Dermis blood vessel endothelial cell (primary cell): ENCODE measurements at regions not wholly inside any gene's neighbourhood (a gene's known extent, or its start where the extent isn't known, plus 50 kb on each side); places are given as distances from the start of the nearest gene placed in this dataset.
"Not testable (repeated sequence)": the region's sequence is repeated elsewhere in the genome, so short reads cannot be mapped to it uniquely, and the experiment has no call there.

Experiments
- DNase-seq: peaks from one replicate; pipeline ENCODE4 v3.0.0; 2010

DNA sequence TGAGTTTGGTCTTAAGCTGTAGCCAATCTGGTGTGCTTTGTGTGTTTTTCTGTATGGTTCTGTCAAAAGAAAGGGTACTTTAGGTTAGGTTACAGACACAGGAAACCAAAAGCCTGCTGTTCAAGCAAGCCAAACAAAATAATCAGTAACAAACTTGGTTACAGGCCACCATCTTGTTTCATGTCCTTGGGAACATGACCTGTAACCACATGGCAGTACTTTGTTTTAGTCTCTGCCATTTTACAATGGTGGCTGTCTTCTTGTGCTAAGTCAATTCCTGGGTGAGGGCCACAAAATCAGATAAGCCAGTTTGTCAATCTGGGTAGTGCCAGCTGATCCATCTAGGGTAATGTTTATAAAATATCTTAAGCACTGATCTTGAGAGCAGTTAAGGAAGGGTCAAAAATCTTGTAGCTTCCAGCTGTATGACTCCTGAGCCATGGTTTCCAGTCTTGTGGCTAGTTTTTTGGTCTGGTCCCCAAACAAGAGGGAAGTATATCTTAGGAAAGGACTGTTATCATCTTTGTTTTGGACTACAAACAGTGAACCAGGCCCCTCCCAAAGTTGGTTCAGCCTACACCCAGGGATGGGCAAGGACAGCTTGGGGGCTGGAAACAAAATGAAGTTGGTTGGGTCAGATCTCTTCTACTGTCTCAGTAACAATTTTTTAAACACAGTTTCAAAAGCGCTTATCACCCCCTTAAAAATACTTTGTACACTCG, 90.0 kb downstream of the IGLL5 start:
- no peak for DNase-seq

DNA sequence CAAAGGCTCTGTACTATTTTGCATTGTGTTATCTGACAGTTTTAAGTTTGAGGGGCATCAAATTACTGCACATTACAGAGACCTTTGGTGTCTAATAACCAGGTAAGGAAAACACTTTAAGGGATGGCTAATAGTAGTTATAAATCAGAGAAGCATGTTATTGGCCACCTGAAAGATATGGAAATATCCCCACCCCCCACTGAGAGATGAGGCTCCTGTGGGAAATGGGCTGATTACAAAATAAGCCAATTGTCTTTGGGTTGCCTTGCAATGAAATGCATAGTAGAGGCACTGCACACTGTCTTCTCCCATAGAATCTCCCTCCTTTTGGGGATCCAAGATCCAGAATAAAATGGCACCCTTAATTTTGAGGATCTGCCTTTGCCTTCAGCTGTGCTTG, 91.0 kb downstream of the IGLL5 start:
- DNase-seq: no peak

DNA sequence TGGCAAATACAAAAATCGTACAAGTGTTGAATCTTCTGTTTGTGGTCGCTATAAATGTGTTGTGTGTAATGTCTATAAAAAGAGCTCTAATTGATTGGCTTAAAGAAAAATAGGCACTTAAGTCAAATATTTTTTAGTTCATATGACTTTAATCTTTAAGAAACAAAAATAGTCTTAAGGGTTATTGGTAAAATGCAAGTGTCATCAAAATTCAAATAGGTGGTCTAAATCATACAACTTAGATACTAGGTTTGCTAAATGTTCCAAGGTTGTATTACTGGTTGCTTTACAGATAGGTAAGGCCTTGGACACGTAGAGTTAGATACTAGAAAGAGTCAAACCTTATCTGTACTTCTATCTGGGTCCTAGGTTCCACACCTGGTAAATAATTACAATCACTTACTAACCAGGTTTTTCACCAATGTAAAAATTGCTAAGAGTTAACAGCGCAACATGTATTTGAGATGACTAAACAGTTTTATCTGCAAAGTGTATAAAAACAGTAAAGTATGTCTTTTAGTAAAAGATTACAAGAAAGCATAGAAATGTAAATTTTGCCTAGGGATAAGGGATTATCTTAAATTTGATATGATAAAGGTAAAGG, 91.1 kb upstream of the GNAZ start:
- DNase-seq: no peak

DNA sequence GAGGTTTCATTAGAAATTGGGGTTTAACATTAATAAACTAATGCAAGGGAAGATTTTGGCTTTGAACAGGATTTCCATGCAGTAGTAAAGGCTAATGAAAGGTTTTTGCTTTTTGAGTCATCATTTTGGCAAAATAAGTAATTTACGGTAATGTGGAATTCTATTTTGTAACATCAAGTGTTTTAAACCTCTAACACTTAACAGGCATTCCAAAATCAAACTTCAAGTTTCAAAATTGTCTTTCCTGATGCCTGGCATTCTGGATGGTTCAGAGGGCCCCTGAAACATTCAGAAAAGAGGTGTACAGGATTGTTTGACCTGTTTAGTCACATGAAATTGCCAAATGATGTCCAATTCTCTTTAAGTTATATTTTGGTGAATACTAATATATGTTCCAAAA, 90.4 kb upstream of the GNAZ start:
- no peak for DNase-seq

DNA sequence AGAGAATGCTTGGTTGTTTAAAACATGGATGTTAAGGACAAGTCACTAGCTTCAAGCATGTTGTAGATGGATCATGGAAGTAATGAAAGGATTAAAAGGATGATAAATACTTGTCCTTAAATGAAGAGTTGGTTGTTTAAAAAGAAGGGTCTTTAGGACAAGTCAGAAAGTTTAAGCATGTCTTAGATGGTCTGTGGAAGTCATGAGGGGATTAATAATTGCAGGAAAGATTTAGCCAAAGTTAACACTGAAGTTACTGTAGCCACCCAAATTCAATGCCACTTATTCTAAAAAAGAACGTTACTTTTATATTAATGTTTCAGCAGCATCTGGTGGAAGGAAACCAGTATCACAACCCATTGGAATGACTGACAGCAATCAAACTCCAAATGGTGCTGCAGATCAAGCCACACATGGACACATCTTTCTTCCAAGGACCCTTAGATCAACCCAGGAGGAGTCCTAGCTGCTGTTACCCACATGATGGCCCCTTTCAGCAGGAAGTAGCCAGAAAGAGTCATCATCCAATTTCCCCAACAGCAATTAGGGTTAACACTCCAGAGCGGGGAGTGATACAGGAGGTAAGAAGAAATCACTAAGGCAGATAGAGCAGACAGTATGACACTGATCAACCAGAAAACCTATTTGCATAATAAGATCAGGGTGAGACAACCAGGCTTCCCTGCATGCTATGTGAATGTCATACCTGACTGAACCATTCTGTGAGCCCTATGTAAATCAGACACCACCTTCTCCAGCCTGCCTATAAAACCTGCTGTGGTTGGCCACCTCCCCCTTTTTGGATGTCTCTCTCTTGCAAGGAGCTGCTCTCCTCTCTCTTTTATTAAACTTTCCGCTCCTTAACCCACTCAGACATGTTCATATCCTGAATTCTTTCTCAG, 88.4 kb upstream of the GNAZ start:
- DNase-seq: no peak

DNA sequence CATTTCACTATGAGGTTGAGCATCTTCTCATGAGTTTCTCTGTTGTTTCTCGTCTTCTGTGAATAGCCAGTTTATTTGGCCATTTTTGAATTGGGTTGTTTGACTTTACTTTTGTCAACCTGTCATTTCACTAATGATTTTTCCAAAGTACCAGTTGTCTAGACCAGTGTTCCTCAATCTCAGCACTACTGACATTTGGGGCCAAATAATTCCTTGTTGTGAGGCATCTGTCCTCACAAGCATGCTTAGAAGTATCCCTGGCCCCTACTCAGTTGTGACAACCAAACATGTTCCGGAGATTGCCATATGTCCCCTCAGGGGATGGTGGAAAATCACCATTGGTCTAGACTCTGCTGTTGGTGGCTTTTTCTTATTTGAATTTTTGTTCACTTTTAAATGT, 87.7 kb upstream of the GNAZ start:
- DNase-seq: no peak

DNA sequence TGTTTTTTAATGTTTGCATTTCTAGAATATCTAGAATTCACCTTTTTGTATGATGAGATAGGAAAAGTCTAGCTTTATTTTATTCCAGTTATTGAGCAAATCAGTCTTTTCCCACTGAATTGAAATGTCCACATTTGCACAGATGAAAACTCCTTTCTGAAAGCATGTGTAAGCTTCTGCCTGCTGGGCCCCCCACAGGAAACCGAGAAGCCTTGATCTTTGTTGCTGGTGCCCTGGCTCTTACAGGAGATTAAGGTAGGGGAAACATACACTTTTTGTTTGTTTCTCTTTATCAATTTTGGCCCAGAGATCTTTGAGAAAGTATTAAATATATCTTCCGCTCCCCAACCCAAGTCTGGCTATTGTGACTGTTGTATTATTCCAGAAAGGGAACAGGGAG, 87.2 kb upstream of the GNAZ start:
- no peak for DNase-seq

DNA sequence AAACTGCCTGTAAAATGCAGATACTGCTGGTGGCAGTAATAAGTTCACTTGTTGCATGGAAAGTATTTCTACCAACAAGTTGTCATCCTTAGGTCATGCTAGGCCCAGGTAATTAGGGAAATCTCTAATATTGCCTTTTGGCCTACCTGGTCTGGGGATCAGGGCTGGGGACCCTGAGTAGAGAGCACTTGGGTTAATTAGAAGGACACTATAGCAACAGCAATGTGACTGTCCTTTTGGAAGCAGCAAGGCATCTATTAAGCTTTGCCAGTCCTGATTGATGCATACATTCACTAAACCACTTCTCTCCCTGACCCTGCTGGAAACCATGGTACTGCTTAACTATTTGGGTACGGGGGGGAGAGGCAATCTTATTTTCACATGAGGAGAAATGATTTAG, 86.5 kb upstream of the GNAZ start:
- DNase-seq: no peak

DNA sequence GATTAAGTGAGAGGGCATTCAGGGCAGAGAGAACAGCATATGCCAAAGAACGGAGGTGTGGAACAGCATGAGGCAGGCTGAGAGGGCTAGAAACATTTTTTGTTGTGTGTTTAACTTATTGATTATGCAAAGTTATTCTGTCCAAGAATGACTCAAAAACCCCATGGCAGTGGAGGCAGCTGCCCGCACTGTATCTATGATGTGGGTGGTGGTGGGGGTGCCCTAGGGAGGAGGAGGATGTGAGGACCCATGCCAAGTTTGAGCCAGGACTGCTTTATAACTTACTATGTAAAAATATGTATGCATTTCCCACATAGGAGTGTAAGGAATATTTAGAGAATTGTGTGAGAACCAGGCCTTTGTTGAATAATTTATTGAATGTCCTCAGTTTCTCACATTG, 85.4 kb upstream of the GNAZ start:
- no peak for DNase-seq

DNA sequence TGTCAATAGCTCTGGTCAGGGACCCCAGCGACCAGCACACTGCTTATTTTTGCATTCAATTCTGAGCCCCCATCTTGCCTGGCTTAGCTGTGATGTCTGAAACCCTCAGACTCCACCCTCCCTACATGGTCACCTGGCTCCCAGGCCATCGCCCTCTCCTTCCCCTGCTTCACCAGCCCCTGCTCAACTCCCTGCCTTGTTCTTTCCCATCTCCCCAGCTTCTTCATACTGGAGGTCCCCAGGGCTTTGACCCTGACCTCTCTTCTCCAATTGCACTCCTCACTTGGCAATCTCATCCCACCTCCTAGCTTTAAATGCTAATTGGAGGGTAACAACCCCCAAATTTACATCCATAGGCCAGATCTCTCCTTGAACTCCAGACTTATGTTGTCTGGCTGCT, 84.3 kb upstream of the GNAZ start:
- DNase-seq: no peak

DNA sequence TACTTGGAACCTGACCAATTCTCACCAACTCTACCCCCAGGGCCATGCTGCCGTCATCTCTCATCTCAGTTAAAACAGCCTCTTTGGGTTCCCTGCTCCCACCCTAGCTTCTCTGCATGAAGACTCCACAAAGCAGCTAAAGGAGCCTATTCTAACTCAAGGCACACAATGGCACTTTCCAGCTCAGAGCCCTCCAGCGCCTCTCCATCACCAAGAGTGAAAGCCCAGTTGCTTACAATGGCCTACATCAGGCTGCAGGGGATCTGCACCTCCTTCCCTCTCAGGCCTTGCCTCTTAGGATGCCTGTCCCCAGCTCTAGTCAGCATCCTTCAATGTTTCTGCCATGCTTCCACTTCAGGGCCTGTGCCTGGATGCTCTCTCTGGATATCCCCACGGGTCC, 83.7 kb upstream of the GNAZ start:
- DNase-seq: no peak

DNA sequence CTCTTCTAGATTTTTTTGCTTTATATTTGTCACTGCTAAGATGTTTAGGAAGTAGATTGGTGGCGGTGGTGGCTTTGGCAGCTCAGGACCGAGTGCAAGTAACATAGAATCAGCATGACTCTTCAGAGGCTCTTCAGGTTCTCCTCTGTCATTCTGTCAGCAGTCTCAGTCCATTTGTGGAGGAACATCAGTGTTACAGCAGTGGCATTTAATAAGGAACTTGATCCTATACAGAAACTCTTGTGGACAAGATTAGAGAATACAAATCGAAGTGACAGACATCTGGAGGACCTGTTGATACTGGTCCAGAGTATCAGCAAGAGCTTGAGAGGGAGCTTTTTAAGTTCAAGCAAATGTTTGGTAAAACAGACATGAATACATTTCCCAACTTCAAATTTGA, 82.2 kb upstream of the GNAZ start:
- DNase-seq: no peak

DNA sequence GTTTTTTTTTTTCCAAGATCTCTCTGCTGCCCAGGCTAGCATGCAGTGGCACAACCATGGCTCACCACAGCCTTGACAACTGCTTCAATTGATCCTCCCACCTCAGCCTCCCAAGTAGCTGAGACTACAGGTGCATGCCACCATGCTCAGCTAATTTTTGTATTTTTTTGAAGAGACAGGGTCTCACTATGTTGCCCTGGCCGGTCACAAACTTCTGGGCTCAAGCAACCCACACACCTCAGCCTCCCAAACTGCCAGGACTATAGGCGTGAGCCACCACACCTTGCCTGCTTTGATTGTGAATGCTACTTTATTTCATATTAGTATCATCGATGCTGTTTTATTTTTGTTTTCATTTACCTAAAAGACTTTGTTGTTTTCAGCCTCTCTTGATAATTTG, 81.5 kb upstream of the GNAZ start:
- no peak for DNase-seq

DNA sequence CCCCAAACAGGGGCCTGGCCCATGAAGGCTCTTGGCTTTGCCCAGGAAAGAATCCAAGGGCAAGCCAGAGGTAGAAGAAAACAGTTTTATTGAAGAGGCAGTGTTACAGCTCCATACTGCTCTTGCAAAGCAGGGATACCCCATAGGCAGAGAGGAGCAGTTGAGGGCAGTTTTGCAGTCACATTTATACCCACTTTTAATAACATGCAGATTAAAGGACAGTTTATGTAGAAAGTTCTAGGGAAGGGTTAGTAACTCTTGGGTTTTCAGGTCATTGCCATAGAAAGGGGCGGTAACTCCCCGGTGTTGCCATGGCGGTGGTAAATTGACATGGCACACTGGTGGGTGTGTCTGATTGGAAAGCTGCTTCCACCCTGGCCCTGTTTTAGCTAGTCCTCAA, 80.5 kb upstream of the GNAZ start:
- DNase-seq: no peak

DNA sequence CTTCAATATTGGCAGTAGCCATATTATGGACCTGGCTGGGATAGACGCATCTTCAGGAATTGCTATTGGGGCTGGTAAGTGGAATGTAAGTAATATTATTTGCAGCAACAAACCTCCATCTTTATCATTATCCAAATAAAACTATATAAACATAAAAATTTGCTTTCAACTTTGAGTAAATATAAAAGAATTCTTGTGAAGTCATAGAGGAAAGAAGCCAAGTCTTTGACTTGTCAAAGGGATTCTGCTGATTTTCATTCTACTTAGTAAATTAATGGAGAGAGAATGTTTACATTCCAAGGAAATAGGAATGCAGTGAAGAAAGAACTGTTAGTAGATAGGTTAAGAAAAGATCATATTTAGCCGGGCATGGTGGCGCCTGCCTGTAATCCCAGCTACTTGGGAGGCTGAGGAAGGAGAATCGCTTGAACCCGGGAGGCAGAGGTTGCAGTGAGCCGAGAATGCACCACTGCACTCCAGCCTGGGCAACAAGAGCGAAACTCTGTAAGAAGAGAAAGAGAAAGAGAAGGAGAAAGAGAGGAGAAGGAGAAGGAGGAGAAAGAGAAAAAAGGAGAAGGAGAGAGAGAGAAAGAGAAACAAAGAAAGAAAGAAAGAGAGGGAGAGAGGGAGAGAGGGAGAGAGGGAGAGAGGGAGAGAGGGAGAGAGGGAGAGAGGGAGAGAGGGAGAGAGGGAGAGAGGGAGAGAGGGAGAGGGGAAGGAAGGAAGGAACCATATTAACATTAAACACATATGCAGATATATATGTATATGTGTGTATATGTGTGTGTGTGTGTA, 79.4 kb upstream of the GNAZ start:
- not testable (repeated sequence) for DNase-seq

DNA sequence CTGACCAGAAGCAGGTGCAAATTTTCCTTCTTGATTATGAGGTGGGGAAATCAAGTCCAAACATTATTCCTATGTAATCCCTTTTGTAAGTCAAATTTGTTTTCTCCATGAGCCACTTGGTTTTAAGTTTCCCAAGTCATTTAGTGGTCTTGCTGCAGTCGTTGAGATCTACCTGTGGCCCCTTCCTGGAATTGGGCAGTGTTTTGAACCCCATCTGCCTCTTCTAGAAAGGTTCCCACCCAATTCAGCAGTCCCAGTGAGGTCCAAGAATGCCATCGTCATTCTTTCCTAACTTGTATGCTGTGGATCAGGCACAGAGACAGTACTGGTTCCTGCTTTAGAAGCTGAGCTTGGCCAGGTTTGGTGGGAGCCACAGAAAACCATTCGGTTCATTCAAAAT, 77.8 kb upstream of the GNAZ start:
- no peak for DNase-seq

DNA sequence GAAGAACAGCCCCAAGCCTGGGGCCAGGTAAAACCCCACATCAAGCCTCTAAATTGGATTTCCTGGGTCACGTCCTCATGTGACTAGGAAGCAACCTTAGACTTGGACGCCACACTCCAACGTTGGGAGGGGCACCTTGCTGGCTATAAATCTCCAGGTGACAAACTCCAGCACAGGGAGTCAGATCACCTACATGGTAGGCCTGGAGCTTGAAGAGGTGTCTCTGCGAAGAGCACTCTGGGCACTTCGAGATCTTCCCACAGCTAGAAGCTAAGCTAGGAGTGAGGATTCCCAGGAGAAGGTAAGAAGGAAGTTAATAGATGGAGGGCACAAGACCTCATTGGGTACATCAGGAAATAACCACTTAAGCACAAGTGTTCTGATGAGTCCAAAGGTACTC, 77.1 kb upstream of the GNAZ start:
- no peak for DNase-seq

DNA sequence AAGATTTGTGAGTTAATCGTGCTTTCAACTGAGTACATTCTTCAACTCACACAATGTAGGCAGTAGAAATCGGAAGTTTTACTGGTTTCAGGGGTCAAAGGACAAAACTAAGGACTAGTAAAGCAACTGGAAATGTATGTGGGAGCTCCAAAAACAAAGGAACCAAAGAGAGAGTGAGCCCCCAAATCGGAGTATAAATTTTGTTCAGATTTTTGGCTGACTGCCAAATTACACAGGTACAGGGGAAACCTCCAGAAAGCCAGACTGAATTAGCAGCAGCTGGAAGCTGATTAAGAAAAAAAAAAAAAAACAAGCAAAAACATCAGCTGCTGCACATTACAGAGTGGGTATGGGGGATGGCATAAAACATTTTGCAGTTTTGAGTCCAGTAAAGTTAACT, 75.2 kb upstream of the GNAZ start:
- no peak for DNase-seq

DNA sequence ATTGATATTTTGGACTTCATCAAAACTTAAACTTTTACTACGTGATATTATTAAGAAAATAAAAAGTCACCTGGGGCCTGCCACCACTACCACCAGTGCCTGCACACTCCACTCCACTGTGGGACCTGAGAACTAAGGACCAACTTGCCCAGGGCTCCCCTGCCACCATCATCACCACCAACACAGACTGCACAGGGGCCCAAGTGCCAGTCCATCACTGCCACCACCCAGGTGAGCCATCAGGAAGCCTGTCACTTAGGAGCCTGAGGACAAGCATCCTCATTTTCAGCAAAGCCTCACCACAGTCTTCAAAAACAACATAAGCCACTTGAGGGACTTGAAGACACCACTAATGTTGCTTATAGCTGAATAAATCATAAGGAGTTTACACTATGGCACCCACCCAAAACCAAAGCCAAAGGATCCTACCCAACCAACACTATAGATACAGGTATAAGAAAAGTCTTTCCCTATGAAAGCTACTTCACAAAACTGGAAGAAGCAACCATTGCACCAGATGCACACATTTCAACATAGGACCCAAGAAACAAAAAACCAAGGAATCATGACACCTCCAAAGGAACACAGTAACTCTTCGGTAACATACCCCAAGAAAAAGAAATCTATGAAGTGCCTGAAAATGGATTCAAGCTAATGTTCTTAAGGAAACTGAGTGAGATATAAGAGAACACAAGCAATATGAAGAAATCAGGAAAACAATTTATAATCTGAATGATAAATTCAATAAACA, 73.6 kb upstream of the GNAZ start:
- no peak for DNase-seq

DNA sequence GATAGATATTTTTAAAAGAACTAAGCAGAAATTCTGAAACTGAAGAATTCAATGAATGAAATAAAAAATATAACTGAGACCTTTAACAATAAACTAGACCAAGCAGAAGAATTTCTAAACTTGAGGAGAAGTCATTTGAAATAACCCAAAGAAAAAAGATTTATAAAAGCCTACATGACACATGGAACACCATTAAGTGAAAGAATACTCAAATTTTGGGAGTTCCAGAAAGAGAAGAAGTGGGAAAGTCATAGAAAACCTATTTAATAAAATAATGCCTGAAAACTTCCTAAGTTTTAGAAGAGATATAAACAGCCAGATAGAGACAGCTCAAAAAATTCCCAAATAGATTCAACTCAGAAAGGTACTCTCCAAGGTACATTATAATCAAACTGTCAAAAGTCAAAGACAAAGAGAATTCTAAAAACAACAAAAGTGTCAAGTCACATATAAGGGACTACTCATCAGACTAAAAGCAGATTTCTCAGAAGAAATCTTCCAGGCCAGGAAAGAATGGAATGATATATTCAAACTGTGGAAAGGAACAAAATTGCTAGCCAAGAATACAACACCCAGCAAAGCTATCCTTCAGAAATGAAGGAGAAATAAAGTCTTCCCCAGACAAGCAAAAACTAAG, 72.9 kb upstream of the GNAZ start:
- no peak for DNase-seq

DNA sequence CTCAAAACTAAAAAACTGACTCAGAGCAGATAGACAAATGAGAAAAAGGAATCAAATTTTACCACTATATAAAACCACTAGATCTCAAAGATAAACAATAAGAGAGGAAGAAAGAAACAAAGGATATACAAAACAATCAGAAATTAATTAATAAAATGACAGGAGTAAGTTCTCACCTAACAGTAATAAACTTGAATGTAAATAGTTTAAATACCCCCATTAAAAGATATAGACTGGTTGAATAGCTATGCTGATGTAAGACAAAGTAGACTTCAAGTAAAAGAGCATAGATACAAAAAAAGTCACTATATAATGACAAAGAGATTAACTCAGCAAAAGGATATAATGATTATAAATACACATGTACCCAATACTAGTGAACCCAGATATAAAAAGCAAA, 72.3 kb upstream of the GNAZ start:
- DNase-seq: no peak

DNA sequence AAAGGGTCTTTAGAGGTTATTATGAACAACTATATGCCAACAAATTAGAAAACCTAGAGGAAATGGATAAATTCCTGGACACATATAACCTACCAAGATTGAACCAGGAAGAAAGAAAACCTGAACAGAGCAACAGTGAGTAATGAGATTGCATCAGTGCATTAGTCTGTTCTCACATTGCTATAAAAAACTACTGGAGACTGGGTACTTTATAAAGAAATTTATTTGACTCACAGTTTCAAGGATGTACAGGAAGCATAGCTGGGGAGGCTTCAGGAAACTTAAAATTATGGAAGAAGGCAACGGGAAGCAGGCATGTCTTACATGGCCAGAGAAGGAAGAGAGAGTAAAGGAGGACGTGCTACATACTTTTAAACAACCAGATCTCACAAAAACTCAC, 70.8 kb upstream of the GNAZ start:
- DNase-seq: no peak
